ENCODE measurements at regions not wholly inside any gene's neighbourhood (a gene's known extent, or its start where the extent isn't known, plus 50 kb on each side); places are given as distances from the start of the nearest gene placed in this dataset.

DNA sequence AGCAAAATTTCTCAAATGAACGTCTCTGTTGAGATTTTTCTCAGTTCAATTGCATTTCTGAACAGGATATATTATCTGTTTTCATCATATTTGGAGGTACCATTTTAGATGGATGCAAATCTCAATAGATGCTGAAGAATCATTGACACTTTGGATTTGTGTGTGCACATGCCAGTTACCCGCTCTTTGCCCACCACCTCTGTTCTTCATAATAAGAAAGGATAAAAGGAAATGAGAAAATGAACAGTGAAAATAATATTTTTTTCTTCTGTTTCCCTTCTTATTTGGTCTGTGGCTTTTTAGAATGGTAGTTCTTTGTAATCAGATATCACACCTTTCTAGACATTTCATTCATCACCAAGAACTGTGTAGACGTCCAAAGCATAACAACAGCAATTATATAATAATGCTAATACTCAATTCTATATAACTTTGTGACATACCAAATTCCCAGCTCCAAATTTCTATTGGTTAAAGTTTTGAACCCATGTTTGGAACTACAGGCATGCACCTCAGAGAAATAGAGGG, 256.7 kb upstream of the SATB1 start:
- no peak for DNase-seq (ENCODE audit: low read depth in 2 of 2)

DNA sequence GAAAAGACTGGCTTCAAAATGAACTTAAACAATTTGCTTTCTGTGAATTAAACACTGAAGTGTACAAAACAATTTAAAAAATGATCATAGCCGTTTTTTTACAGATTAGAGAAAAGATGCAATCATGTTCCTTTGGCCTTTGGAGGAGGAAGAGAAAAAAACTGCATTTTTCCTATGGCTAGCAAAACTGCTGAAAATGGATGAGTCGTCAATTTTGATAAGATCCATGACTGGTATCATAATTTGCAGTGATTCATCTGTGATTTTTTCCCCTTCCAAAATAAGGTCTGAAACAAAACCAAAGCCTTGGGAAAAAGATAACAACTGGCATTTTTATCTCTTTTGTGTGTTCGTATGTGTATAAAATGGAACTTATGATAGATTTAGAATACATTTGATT, 255.6 kb upstream of the SATB1 start:
- no peak for DNase-seq (ENCODE audit: low read depth in 2 of 2)

DNA sequence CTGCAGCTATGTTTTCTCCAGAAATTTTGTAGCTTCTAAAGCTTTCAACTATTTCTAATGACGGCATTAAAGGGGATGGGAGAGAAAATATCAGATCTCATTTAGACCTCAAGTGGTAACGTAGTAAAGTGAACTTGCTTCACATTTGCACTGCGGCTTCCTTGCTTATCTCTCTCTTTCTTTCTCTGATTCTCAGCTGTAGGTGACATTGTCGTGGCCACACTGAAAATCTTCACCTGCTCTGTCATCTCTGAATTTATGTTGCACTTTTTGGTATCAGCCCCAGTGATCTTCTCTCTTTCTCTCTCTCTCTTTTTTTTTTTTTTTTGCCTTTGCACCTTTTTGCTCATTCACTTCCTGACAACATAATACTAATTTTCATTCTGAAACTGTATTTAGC, 254.1 kb upstream of the SATB1 start:
- no peak for DNase-seq (ENCODE audit: low read depth in 2 of 2)

DNA sequence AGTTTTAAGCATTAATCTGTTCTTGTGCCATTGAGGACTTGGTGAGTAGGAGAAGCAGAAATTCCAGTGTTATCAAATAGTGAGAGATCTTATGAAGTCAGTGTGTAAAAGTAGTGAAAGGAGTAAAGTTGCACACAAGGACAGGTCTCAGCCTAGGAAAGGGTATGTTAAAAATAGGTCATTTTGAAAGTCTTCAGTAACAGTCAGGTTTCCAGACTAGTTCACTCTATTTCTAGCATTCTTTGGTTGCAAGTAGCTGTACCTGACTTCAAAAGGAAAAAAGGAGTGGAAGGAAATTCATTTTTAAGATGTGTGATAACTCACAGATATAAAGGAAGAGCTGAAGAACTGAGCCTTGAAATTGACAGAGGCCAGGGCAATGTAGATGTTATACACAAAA, 250.1 kb upstream of the SATB1 start:
- no peak for DNase-seq (ENCODE audit: low read depth in 2 of 2)

DNA sequence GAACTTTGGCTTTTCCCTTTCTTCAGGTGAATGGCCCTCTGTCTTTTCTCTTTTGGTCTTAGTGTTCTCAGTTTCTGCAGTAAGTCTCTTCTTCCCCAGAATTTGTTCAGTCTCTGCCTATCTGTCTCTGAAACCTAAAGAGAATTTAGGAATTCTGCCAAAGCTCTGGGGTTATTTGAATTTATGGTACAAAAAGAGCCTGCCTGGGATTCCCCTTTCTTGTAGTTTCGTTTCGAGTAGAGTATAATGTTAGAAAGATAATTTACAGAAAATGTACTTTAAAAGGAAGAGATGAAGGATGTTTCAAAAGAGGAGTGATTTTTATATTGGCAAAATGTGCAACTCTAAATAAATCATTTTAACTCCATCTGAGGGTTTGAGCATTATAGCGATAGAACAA, 247.4 kb upstream of the SATB1 start:
- no peak for DNase-seq (ENCODE audit: low read depth in 2 of 2)

DNA sequence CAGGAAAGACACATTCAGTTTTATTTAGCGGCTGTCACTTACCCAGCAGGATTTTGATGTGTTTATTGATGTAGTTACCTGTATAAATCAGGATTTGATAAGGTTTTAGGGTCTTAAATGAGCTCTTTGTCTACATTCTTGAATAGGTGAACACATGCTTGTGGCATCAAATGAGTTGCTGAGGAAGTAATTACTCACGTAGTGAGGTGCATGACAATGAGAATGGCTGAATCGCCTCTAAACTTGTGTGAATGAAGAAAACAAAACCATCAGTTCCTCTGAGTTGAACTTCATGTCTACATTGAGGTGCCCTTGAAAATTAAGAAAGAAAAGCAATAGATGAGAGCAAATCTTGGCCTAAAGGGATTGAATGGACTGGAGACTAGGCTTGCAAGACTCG, 245.6 kb upstream of the SATB1 start:
- no peak for DNase-seq (ENCODE audit: low read depth in 2 of 2)

DNA sequence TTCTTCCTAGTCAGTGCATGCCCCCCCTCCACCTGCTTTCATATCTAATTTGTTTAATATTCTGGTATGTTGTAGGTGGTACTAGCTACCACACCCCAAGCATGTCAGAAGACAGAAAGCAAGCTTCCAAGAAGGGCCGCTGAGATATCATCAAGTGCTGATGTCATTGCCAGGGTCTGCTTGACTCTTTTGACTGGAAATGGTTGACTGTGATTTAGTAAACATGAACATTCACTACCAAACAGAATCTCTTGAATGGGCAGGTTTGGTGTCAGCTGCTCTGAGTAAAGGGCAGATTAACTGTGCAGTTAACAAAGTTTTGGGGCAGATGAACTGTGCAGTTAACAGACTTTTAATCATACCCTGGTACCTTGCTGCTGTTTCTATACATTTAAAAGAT, 244.2 kb upstream of the SATB1 start:
- no peak for DNase-seq (ENCODE audit: low read depth in 2 of 2)

DNA sequence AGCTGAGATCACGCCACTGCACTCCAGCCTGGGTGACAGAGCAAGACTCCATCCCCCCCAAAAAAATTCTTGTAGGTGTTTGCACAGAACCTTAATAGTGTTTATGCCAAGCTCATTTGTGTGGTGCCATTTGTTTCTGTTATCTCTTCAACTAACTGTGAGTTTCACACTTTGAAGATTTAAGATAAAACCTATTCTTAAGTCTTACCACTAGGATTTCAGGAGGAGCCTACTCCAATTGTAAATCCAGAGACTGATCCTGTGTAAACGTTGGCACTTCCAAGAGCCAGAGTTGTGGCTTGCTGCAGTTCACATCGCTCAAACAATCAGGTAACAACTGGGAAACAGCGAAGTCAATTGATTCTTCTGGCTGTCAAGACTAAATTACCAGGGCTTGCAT, 242.4 kb upstream of the SATB1 start:
- no peak for DNase-seq (ENCODE audit: low read depth in 2 of 2)

DNA sequence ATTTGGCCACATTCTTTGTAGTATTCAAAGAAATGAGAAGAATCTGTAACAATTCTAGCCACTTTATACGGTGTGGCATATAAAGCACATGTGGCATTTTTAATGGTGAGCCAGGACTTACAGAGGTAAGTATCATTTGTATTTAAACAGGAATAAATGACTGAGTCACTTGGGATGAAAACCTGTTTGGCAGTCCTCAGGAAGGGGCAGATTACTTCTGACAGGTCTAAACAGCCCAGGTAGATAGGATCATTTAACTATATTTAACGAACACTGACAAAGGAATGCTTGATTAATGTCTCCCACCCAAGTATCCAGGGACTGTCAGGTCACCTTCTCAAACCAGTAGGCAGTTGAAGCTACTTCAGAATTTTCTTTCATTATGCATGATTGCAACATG, 241.5 kb upstream of the SATB1 start:
- DNase-seq (ENCODE audit: low read depth in 2 of 2), result no peak

DNA sequence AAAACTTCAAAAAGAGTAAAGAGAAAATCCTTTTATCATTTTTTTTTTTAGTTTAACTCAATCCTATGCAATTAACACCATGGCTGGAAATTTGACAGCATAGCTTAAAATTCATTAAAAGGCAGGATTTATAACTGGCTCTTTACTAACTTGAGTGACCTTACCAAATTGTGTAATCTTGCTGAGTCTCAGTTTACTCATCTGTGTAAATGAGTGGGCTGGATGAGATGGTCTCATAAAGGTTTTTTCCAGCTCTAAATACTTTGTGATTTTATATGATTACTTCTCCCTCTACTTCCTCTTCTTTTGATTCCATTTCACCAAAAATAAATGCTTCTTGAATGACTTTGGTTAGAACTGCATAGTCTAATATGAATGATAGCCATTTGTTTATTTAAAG, 234.9 kb upstream of the SATB1 start:
- DNase-seq (ENCODE audit: low read depth in 2 of 2), result no peak

DNA sequence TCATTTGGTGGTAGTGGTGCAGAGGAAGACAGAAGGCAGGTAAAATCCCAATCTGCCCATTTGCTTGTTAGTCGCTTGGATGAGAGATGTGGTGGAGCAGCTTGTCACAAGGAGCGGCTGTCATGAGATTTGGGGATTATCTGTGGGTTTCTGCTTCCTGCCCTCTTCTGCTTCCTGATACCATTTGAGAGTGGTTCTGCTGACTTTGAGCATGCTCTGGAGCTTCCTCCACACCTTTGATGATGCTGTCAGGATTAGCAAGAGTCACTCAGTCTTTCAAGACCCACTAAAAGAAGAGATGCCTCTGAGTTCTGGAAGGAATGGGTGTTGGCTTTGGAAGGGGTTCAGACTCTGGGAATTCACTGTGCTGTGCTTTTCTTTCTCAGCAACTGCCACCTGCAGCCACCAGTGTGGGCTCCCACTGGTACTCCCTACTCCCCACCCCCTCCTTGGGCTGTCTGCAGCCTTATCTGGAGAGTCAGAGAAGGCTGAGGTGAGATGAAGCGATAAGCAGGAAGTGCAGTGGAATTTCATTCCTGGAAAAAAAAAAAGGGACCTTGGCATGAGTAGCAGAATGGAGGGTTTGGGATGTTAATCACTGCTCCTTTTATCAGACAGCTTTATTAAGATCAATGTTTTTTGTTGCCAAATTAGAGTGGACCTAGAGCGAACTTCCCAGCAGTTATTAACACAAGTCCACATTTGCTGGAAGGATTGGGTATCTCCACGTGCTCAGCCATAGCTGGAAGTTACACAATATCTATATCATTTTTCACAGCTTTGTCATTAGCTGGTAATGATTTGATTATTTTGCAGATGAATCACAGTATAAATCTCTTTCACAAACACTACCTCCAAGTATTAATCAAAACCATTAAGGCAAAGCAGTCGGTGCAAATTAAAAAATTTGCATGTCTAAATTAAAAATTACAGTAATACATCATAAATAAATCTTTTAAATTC, 233.0 kb upstream of the SATB1 start:
- DNase-seq (ENCODE audit: low read depth in 2 of 2), result no peak

DNA sequence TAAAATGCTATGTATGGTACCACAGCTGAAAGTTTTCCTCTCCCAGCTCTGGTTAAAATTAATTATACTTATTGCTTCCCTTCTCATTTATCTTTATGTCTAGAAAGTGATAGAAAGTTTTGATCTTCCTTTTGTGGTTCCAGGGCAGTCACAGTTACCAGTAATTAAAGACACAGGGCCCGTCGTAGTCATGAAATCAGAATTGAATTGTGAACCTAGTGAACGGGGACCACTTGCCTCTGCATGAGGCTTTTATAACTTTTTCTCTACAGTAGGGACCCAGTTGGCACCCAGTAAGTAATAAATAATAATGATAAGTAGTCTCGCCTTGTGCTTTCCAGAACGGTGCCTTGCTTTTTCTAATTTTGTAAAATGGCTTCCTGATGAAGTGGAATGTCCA, 231.7 kb upstream of the SATB1 start:
- no peak for DNase-seq (ENCODE audit: low read depth in 2 of 2)

DNA sequence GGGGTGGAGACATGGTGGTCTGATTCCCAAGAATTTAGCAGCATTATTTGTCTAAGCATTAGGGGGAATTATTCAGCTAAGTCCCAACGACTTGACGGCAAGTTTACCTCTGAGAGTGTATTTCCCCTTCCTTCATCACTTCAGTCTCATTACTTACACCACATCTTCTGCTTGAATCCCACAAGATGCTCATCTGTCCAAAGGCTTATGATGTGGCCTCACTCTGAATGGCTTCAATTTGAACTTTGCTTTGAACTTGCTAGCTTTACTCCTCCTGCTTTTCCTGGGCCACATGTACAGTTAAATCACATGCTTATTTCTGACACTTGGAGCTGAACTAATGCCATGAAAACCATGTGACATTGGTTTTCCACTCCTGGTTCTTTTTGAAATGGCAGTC, 231.3 kb upstream of the SATB1 start:
- no peak for DNase-seq (ENCODE audit: low read depth in 2 of 2)

DNA sequence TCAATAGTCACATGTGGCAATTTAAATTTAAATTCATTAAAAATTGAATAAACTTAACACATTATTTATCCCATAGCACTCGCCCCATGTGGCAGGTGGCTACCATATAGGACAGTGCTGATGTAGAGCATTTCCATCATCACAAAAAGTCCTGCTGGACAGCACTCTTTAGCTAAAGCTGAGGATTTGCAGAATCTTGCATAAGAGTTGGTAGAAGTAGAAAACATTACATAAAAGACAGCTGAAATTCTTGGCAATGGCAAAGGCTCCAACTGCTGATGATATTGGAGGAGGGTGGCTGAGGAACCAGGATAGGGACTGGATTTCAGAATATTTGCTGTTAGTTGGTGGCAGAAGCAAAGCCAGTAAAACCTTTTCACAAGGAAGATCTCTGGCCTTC, 230.7 kb upstream of the SATB1 start:
- no peak for DNase-seq (ENCODE audit: low read depth in 2 of 2)

DNA sequence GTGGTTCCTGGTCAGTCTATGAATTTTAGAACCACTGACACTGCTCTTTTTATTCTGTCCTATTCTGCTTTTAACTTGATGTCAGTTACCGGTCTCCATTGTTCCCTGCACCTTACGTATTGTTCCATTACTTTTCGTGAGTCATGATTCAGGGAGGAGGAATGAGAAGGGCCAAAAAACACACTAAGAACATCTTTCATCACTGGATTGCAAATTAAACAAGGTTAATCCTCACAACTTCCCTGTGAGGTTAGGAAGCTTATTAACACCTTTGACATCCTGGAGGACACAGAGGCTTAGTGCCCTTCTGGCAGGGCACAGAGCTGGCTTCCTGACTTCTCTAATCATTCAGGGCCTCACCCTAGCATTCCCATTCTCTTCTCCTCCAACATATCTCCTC, 227.6 kb upstream of the SATB1 start:
- no peak for DNase-seq (ENCODE audit: low read depth in 2 of 2)

DNA sequence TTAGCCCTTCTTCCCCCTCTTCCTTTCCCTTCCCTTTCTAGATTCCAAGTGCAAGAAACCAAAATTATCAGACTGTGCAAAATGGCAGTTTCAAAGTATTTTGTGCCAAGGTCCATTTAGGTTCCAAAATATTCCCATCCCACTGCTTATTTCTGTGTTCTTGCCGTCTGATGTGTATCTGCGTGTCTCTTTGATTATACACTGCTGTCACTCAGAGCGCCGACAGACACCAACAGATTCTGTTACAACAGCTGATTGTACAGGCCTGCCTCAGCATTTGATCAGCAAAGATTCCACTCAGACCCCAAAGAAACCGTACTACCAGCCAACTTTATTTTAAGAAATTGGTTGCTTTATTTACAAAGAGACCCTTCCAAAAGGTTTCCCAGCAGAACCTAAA, 225.6 kb upstream of the SATB1 start:
- DNase-seq (ENCODE audit: low read depth in 2 of 2), result no peak

DNA sequence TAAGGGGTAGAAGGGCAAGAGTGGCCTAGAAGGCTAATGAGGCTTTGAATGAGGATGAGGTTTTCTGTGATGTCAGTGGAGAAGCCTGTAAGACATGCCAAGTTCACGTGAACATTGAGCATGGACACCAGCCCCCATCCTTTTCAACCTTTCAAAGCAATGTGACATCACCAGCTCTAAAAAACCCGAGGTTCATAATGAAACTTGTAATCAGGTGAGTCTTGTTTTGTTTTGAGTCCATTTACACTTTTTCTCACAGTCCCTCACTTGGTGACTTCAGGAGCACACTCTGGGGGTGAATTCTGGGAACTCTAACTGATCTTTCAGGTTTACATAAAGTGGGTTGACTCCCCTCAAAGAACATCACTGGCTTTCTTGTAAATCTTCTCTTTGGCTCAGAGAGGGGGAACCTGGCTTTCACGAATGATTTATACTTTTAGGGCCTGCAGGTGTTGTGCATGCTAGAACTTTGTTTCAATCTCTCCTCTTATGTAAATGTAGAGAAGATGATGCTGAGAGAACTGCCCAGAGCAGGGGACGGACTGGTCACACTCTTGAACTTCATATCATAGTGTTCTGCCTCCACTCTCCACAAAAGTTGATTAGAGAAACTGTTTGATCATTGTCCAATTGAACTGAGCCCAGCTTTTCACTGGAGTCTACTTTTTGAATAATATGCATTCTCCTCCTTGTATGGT, 224.7 kb upstream of the SATB1 start:
- no peak for DNase-seq (ENCODE audit: low read depth in 2 of 2)

DNA sequence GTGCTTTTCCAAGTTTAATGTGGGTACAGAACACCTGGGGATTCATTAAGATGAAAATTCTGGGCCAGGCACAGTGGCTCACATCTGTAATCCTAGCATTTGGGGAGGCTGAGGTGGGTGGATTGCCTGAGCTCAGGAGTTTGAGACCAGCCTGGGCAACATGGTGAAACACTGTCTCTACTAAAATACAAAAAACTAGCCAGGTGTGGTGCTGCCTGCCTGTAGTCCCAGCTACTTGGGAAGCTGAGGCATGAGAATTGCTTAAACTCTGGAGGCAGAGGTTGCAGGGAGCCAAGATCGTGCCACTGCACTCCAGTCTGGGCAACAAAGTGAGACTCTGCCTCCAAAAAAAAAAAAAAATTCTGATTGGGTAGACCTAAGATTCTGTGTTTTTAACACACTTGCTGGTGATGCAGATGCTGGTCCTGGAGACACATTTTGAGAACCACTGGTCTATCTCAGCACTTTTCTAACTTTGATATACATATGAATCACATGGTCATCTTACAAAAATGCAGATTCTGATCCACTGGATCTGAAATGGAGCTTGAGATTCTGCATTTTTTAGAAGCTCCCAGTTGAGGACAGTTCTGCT, 223.8 kb upstream of the SATB1 start:
- no peak for DNase-seq (ENCODE audit: low read depth in 2 of 2)

DNA sequence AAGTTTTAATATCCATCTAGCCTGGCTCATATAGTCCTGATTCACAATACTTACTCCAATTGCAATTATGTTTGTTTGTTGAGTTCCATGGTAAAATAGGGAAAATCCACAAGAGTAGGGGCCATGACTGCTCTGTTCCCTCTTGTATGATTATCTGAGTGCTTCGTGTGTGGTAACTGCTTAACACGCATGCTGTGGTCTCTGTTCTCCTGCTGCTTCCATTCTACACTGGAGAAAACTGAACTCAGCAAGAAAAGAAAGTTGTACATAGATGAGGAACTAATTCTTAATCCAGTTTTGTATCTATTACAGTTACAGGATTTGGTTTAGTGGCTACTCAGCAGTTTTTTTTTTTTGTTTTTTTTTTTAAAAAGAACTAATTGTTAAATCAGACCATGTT, 223.0 kb upstream of the SATB1 start:
- DNase-seq (ENCODE audit: low read depth in 2 of 2), result no peak

DNA sequence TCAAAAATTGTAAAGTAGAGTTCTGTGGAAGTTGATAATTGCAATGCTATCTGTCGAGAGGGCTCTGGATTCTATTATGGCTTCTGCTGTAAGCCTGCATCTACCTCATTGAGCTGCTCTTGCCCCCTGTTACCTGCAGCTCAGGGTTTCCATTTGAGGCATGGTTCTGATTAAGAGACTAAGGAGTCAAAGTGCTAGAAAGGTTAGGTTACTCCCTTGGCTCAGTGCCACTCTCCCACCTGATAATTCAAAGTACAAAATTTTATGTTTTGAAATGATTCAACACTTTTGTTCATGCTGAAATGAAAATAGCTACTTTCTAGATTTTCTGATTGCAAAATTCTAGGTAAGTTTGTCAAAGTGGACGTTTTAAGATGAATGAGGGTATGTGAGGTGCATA, 220.5 kb upstream of the SATB1 start:
- DNase-seq (ENCODE audit: low read depth in 2 of 2), result no peak

DNA sequence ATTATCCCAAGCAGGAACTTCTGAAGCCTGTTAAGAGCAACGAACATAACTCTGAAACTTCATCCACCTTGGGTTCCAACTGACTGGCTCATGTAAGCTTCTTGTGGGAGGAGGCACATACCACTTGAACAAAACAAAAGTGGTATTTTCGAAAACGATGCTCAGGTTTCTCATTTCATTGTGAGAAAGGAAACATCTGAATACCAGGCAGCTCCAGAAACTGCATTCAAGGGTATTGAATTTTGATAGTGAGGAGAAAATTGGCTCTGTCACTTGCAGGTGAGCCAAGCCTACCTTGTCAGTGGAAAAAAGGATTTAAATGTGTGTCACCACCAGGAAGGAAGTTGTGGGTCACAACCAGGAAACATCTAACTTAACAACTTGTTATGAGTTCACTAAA, 218.1 kb upstream of the SATB1 start:
- no peak for DNase-seq (ENCODE audit: low read depth in 2 of 2)

DNA sequence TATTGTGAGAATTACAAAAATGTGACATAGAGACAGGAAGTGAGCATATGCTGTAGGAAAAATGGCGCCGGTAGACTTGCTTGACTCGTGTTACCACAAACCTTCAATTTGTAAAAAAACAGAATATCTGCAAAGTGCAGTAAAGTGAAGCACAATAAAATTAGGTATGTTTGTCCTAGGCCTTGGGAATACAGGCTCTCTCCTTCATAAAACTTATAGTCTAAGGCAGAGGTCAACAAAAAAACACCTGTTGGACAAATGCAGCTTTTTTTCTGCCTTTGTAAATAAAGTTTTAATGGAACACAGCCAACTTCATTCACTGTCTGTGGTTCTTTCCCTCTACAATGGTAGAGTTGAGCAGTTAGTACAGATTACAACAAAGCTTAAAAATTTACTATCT, 216.8 kb upstream of the SATB1 start:
- DNase-seq (ENCODE audit: low read depth in 2 of 2), result no peak

DNA sequence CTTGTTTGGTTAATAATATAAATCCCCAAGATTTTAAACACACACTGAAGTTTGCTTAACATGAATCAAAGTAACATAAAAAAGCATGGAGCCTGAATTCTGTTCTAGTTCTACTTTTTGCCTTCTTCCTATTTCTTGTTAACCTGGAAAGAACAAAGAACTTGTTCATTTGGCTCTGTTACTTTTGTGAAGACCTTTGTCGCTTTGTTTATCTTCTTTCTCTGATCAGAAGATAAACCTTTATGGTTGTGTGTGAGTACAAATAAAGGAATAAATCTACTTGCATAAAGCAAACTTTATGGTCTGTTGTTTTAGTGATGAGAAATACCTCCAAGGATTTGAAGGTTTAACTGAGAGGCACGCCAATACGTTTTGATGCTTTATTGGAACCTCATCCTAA, 210.1 kb upstream of the SATB1 start:
- no peak for DNase-seq (ENCODE audit: low read depth in 2 of 2)

All from lung microvascular endothelial cell (primary cell).